MV-4-11 (cell line): ENCODE measurements at regions not wholly inside any gene's neighbourhood (a gene's known extent, or its start where the extent isn't known, plus 50 kb on each side); places are given as distances from the start of the nearest gene placed in this dataset.
"Not testable (repeated sequence)": the region's sequence is repeated elsewhere in the genome, so short reads cannot be mapped to it uniquely, and the experiment has no call there.

ENCODE experiments used
- DNase-seq: peaks from one replicate; lab custom pipeline; 2025; lab: John Stamatoyannopoulos, UW

DNA sequence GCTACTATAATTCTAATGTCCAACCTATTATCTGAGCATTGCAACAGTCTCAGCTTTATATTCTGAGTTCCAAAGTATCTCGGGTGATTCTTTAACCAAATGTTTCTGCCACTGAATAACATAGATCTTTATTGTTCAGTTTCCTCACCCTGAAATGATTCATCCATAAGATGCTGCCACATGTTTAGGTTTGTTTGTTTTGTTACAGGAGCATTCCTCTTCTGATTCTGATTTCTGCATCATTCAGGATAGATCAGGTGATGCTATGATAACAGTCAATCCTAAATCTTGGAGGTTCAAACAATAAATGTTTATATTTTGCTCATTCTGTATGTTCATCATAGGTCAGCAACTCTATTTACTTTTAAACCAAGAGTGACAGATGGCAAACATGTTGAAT, 927.6 kb downstream of the PCDH7 start:
- DNase-seq, result no peak

DNA sequence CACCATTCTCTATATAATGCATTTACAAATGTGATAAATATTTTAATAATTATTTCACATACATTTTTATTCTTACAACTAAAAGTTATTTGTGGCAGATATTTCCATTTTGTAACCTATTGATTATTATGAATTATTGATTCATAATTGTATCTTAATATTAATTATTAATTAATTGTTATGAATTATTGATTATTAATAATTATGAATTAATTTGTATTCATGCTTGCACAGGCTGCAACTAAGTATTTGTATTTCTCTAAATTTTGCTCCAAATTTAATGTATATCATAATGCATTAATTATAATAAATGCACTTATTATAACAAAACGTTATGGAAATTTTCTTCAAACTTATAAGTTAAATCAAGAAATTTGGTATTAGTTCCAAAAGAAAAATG, 929.7 kb downstream of the PCDH7 start:
- DNase-seq, result no peak

DNA sequence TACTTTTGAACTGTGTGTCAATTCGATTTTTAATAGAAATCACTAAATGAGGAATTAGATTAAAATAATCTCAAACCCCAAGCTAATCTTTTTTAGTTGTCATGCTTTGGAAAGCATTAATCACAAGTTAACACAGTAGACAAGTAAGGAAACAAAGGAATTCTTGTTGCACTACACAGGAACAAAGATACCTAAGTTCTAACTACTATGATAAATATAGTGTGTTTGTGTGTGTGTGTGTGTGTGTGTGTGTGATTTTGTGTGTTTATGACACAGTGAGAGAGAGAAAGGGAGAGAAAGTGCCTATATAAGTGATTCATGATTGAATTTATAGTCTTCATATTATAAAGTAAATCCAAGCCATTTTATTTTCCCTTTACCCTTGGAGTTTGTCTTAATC, 931.4 kb downstream of the PCDH7 start:
- no peak for DNase-seq

DNA sequence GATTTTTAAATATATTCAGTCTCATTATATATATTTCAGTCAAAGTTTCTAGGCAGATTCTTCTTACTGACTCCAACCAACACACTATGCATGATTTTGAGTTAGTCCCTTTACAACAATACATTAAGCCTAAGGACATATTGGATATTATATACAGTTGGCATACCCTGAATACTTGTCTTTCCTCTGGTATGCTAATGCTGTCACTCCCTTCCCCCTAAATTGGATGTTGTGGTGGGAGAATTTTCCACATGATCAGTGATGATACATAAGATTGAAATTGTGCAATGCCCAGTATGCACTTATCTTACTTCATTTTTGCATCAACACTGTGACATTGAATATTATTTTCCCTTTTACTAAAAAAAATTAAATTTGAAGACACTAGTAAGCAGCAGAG, 935.2 kb downstream of the PCDH7 start:
- DNase-seq, result peak; percentile 31

GRCh38 chr4:31657859-31658570, 937.8 kb downstream of the PCDH7 start:
- no peak for DNase-seq

- no peak for DNase-seq
These were observed 940.7 kb downstream of the PCDH7 start for GRCh38 chr4:31660916-31661315.

GRCh38 chr4:31662951-31663350, 942.8 kb downstream of the PCDH7 start:
- DNase-seq, result peak; percentile 57

DNA sequence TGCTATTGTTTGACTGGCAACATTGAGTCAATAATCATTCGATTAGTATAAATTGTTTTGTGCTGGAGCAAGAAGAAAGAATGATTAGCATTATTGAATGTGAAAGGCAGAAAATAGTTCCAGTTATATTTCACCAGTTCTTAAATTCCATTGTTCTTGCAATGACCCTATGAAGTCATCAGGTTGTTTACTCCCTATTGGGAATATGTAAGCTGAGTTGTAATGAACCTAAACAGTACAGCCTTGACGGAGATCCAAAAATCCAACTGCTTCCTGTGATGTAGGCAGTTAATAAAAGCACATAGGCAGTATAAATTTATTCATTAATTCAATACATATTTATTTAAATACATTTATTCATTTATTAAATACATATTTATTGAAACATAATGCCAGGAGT, 947.5 kb downstream of the PCDH7 start:
- no peak for DNase-seq

DNA sequence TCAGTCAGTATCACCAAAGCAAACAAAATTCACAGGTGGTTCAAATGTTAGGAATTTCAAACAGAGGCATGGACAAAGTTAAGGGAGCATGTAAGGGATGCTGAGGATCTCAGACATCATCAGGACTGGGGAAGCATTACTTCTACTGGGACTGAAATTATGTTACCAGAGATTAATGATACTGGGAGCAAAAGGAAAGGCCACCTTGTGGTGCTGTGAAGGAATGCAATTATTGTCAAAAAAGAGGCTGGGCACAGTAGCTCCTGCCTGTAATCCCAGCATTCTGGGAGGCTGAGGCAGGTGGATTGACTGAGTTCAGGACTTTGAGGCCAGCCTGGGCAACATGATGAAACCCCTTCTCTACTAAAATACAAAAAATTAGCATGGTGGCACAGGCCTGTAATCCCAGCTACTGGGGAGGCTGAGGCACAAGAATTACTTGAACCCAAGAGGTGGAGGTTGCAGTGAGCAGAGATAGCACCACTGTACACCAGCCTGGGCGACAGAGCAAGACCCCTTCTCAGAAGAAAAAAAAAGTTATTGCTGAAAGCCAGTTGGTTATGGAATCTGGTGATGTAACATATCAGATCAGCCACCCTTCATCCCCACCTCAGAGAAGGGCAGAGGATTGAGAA, 954.3 kb downstream of the PCDH7 start:
- no peak for DNase-seq

GRCh38 chr4:31678356-31678755, 958.2 kb downstream of the PCDH7 start:
- no peak for DNase-seq

DNA sequence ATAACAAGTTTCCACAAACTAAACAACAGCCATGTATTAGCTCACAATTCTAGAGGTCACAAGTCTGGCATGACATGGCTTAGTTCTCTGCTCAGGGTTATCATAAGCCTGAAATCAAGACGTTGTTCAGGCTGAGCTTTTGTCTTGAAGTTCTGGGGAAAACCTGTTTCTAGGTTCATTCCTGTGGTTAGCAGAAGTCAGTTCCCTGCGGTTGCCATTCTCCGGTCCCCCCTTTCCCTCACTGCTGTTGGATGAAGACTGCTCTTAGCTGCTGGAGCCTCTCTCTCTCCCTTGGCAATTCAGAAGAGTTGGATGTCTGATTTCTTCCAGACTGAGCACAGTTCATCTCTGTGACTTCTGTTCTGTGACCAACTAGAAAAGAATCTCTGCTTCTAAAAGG, 962.6 kb downstream of the PCDH7 start:
- no peak for DNase-seq

GRCh38 chr4:31687717-31688342, 967.7 kb downstream of the PCDH7 start:
- no peak for DNase-seq

DNA sequence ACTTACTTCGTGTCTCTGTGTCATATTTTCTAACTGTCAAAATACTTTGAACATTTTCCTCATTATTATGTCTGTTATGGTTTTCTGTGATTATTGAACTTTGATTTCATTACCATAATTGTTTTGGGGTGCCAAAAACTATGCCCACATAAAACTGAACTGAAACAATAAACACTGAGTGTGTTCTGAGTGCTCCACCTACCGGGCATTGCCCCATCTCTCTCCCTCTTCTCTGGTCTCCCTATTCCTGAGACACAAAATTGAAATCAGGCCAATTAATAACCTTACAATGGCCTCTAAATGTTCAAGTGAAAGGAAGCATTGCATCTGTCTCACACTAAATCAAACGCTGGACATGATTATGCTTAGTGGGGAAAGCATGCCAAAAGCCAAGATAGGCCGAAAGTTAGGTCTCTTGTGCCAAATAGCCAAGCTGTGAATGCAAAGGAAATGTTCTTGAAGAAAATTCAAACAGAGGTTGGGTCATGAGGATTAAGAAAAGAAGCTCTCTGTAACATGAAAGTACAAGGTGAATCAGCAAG, 972.3 kb downstream of the PCDH7 start:
- DNase-seq, result no peak

DNA sequence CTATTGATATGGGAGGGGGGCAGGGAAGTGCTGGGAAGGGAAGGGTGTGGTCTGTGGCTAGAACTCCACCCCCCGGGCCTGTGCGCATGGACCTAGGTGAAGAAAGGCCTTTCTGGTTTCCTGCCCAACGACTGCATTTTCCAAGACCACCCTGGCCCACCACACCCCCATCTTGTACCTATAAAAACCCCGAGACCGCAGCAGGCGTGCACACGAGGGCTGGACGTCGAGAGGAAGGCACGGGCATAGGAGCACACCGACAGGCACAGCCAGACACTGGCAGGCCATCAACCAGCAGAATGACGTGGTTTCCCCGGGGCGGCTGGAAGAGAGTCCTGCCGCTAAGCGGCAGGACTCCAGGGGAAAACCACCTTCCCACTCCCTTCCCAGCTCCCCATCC, 981.1 kb downstream of the PCDH7 start:
- no peak for DNase-seq

GRCh38 chr4:31702326-31702725, 982.2 kb downstream of the PCDH7 start:
- DNase-seq, result no peak

GRCh38 chr4:31714238-31714637, 994.1 kb downstream of the PCDH7 start:
- DNase-seq, result no peak

GRCh38 chr4:31715302-31715701, 995.1 kb downstream of the PCDH7 start:
- no peak for DNase-seq

- no peak for DNase-seq
These were observed 1006.9 kb downstream of the PCDH7 start for GRCh38 chr4:31727030-31727429.

DNA sequence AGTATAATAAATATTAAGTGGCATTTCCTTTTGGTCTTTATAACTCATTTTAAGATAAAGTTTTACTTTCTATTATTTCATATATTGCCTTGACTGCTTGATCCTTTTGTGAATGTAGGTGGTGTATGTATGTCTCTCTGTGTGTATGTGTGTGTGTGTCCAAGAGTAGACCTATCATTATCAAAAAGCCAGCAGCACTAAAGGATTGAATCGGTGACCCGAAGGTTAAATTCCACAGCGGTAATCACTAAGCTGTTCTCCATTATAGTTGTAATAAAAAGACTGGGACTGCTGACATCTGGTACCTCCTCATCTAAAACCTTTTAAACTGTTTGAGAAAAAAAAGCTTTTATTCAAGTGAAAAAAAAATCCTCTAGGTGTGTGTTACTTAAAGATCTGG, 1014.8 kb downstream of the PCDH7 start:
- DNase-seq, result no peak

GRCh38 chr4:31737419-31737818, 1017.2 kb downstream of the PCDH7 start:
- DNase-seq, result peak; percentile 99

GRCh38 chr4:31741326-31741725, 1021.2 kb downstream of the PCDH7 start:
- peak; percentile 79 for DNase-seq

GRCh38 chr4:31748382-31748781, 1028.2 kb downstream of the PCDH7 start:
- DNase-seq, result no peak

- not testable (repeated sequence) for DNase-seq
These were observed 1030.4 kb downstream of the PCDH7 start for GRCh38 chr4:31750581-31750980.
